Natural killer cell treated with Interleukin-12 subunit alpha and Interleukin-12 subunit beta and Interleukin-15 and Interleukin-18, amount 100 ng/mL, for 72 hours (primary cell): ENCODE measurements at regions not wholly inside any gene's neighbourhood (a gene's known extent, or its start where the extent isn't known, plus 50 kb on each side); places are given as distances from the start of the nearest gene placed in this dataset.

Source experiments
- ATAC-seq, 2 donors: fragments of 150-1000 bp; cut with Tn5 transposase in 1 of 2; sonication (Bioruptor Pico), chemical (Tn5 transposase) in 1 of 2; 2 replicates each; pipeline ENCODE4 v1.10.0; 2021
- DNase-seq: peaks from one replicate; pipeline ENCODE4 v3.0.0; 2022; ENCODE audit warnings: low spot score
- H3K27ac Mint-ChIP-seq, 2 donors: 1 replicate in 1 of 2; 2 replicates in 1 of 2; pipeline ENCODE4 v1.8.0; 2022; ENCODE audit warnings: mixed read lengths in 2 of 2, mild to moderate bottlenecking in 1 of 2, moderate library complexity in 1 of 2
- H3K27me3 Mint-ChIP-seq, 2 donors: 1 replicate in 1 of 2; 2 replicates in 1 of 2; pipeline ENCODE4 v1.8.0; 2022; ENCODE audit warnings: mixed read lengths in 2 of 2
- H3K36me3 Mint-ChIP-seq: one replicate; pipeline ENCODE4 v1.8.0; 2022; ENCODE audit warnings: mixed read lengths
- H3K4me1 Mint-ChIP-seq, 2 donors: 1 replicate in 1 of 2; 2 replicates in 1 of 2; pipeline ENCODE4 v1.8.0; 2022; ENCODE audit warnings: low read depth in 2 of 2, mixed read lengths in 2 of 2, mild to moderate bottlenecking in 1 of 2
- H3K4me3 Mint-ChIP-seq: one replicate; pipeline ENCODE4 v1.8.0; 2022; ENCODE audit warnings: mixed read lengths
- H3K9me3 Mint-ChIP-seq: 2 replicates; pipeline ENCODE4 v1.8.0; 2022; ENCODE audit warnings: mixed read lengths

DNA sequence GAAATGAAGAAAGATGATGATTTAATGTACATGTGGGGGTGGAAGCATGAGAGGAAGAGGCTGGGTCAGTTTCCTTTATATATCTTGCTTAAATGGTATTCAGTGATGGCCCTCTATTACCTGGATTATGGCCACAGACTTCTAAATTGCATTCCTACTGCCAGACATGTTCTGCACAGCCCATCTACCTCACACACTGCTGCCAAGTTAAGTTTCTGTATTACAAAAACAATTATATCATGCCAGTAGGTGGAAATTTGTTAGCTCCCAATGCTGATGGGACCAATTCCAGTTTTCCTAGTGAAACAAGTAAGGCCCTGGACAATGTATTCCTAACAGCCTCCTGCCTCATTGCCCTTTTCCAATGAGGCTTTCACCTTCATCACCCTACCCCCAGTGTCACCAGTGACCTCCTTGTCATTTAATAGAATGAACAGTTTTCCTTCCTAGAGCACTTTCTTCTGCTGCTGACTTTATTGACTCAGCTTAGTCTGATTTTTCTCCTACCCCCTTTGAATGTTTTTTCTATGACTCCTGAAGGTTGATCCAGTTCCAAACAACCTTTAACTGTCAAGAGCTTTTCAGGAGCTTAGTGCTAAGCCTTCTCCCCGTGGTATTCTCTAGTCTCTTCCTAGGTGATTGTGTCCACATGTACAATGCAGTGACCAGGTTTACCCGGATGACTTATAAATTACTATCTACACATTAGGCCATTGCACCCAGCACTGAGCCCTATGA is 316.6 kb upstream of the ANKRD30A start:
- no peaks in the 10 kb centered on the region for H3K36me3 Mint-ChIP-seq
- H3K27ac Mint-ChIP-seq: no peak overlapping the region
- H3K27me3 Mint-ChIP-seq: no peaks in the 10 kb centered on the region

DNA sequence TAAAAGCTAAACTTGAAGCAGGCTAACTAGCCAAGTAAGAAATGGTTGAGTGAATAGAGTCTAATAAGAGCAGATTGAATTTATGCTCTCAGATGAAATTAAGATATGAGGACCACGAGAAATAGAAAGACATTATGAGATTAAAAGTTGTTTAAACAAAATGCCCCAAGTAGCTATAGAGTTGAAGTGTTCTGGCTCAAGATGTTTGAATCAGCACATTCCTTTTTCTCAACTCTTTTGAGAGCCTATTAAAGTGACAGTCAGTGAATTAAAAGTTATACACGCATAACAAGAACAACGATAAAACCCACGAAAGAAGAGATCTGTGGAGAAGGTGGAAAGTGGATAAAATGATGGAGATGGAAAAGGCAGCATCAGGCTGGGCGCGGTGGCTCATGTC is 322.2 kb upstream of the ANKRD30A start:
- no peaks in the 10 kb centered on the region for H3K4me1 Mint-ChIP-seq
- H3K4me3 Mint-ChIP-seq: no peak overlapping the region
- peaks cover 8% of the 10 kb centered on the region for H3K9me3 Mint-ChIP-seq
- no peak for DNase-seq
- H3K27me3 Mint-ChIP-seq: no peaks in the 10 kb centered on the region
- no peak for ATAC-seq
- no peak overlapping the region for H3K27ac Mint-ChIP-seq
- H3K36me3 Mint-ChIP-seq: no peaks in the 10 kb centered on the region

More for the DNA sequence above, 316.6 kb upstream of the ANKRD30A start:
- no peak overlapping the region for H3K4me3 Mint-ChIP-seq
- no peaks in the 10 kb centered on the region for H3K4me1 Mint-ChIP-seq
- peaks cover 7% of the 10 kb centered on the region for H3K9me3 Mint-ChIP-seq
- DNase-seq (no peak), ATAC-seq (no peak)

- H3K36me3 Mint-ChIP-seq: no peaks in the 10 kb centered on the region
- no peak for ATAC-seq
- no peaks in the 10 kb centered on the region for H3K4me1 Mint-ChIP-seq
- DNase-seq: no peak
- no peak overlapping the region for H3K27ac Mint-ChIP-seq
- H3K9me3 Mint-ChIP-seq: peaks cover 8% of the 10 kb centered on the region
- H3K27me3 Mint-ChIP-seq: no peaks in the 10 kb centered on the region
- H3K4me3 Mint-ChIP-seq: no peak overlapping the region
Measured at GRCh38 chr10:36802490-36803153, 322.8 kb upstream of the ANKRD30A start.

DNA sequence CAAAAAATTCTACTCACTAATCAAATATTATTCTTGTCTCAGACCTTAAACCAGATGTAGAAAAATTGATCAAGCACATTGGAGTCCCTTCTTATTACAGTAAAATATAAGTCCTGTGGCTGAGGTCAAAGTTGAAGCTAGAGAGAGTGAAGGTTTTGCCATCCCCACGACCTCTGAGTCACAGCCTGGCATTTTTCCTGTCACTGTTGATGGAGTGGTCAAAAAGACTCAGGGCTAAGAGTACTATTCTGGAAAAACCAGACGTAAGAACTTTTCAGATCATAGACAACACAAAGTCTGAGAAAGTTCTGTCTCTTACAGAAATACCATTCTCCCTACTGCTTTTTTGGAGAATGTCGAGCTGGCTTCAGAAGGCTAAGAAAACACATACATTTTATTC is 323.7 kb upstream of the ANKRD30A start:
- no peak for DNase-seq
- Mint-ChIP-seq H3K9me3 (peaks cover 8% of the 10 kb centered on the region), H3K4me3 (no peak overlapping the region), H3K4me1 (no peaks in the 10 kb centered on the region), H3K27me3 (no peaks in the 10 kb centered on the region), H3K36me3 (no peaks in the 10 kb centered on the region), H3K27ac (no peak overlapping the region)
- ATAC-seq: no peak

- no peak for ATAC-seq
- no peak overlapping the region for H3K27ac Mint-ChIP-seq
Measured at GRCh38 chr10:36794981-36795380, 330.4 kb upstream of the ANKRD30A start.

GRCh38 chr10:36789974-36790373 is 335.4 kb upstream of the ANKRD30A start:
- no peak overlapping the region for H3K4me3 Mint-ChIP-seq
- H3K27ac Mint-ChIP-seq: no peak overlapping the region
- ATAC-seq (no peak), DNase-seq (no peak)
- H3K9me3 Mint-ChIP-seq: peaks cover 3% of the 10 kb centered on the region
- no peaks in the 10 kb centered on the region for H3K27me3 Mint-ChIP-seq
- H3K36me3 Mint-ChIP-seq: no peaks in the 10 kb centered on the region
- H3K4me1 Mint-ChIP-seq: no peaks in the 10 kb centered on the region

More at GRCh38 chr10:36794981-36795380, 330.4 kb upstream of the ANKRD30A start:
- no peaks in the 10 kb centered on the region for H3K36me3 Mint-ChIP-seq
- H3K27me3 Mint-ChIP-seq: no peaks in the 10 kb centered on the region
- H3K4me3 Mint-ChIP-seq: no peak overlapping the region
- H3K4me1 Mint-ChIP-seq: no peaks in the 10 kb centered on the region
- H3K9me3 Mint-ChIP-seq: peaks cover 7% of the 10 kb centered on the region
- no peak for DNase-seq

GRCh38 chr10:36788152-36788551 is 337.2 kb upstream of the ANKRD30A start:
- no peak for ATAC-seq
- Mint-ChIP-seq H3K4me1 (no peaks in the 10 kb centered on the region), H3K9me3 (no peaks in the 10 kb centered on the region), H3K27me3 (no peaks in the 10 kb centered on the region), H3K27ac (no peak overlapping the region), H3K4me3 (no peak overlapping the region), H3K36me3 (no peaks in the 10 kb centered on the region)
- no peak for DNase-seq

DNA sequence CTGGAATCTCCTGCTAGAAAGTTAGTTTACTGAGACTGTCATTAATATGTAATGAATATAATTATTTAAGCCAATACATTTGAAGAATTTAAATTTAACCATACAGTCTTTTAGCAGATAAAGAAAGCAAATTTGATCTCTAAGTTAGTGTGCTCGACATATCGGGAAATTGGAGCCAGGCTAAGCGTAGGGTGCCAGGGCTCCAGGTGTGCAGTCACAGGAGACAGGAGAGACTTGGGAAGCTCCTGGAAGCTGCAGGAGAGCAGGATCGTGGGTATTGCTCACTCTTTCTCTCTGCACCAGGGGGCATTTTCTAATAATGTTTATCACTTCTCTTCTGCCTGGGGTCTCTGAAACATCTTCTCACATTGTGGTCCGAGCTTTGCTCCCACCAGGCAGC is 342.0 kb upstream of the ANKRD30A start:
- H3K4me1 Mint-ChIP-seq: no peaks in the 10 kb centered on the region
- H3K27ac Mint-ChIP-seq: no peak overlapping the region
- H3K9me3 Mint-ChIP-seq: no peaks in the 10 kb centered on the region
- H3K36me3 Mint-ChIP-seq: no peaks in the 10 kb centered on the region
- no peak for ATAC-seq
- H3K4me3 Mint-ChIP-seq: no peak overlapping the region
- no peaks in the 10 kb centered on the region for H3K27me3 Mint-ChIP-seq
- DNase-seq: no peak

GRCh38 chr10:36781570-36781969 is 343.8 kb upstream of the ANKRD30A start:
- no peak overlapping the region for H3K27ac Mint-ChIP-seq
- peaks cover 4% of the 10 kb centered on the region for H3K36me3 Mint-ChIP-seq
- H3K27me3 Mint-ChIP-seq: no peaks in the 10 kb centered on the region
- H3K9me3 Mint-ChIP-seq: no peaks in the 10 kb centered on the region
- no peak for ATAC-seq
- no peak for DNase-seq
- no peak overlapping the region for H3K4me3 Mint-ChIP-seq
- H3K4me1 Mint-ChIP-seq: no peaks in the 10 kb centered on the region

GRCh38 chr10:36780158-36780557 is 345.2 kb upstream of the ANKRD30A start:
- Mint-ChIP-seq H3K36me3 (peaks cover 4% of the 10 kb centered on the region), H3K4me3 (no peak overlapping the region), H3K4me1 (no peaks in the 10 kb centered on the region), H3K27ac (no peak overlapping the region), H3K27me3 (no peaks in the 10 kb centered on the region), H3K9me3 (no peaks in the 10 kb centered on the region)
- no peak for ATAC-seq
- DNase-seq: no peak

GRCh38 chr10:36779238-36779846 is 346.1 kb upstream of the ANKRD30A start:
- ATAC-seq (no peak), DNase-seq (no peak)
- Mint-ChIP-seq H3K4me3 (no peak overlapping the region), H3K4me1 (no peaks in the 10 kb centered on the region), H3K27me3 (peaks cover 0 to 3% of the 10 kb centered on the region in 2 donors), H3K9me3 (no peaks in the 10 kb centered on the region), H3K27ac (no peak overlapping the region), H3K36me3 (peaks cover 4% of the 10 kb centered on the region)

GRCh38 chr10:36778651-36779050 is 346.7 kb upstream of the ANKRD30A start:
- Mint-ChIP-seq H3K4me3 (no peak overlapping the region), H3K36me3 (peaks cover 4% of the 10 kb centered on the region), H3K9me3 (no peaks in the 10 kb centered on the region), H3K27ac (no peak overlapping the region), H3K4me1 (no peaks in the 10 kb centered on the region), H3K27me3 (peaks cover 0 to 3% of the 10 kb centered on the region in 2 donors)
- ATAC-seq (no peak), DNase-seq (no peak)

- Mint-ChIP-seq H3K9me3 (peaks cover 3% of the 10 kb centered on the region), H3K4me1 (no peaks in the 10 kb centered on the region), H3K27ac (no peak overlapping the region), H3K36me3 (peaks cover 4% of the 10 kb centered on the region), H3K27me3 (peaks cover 0 to 3% of the 10 kb centered on the region in 2 donors), H3K4me3 (no peak overlapping the region)
- ATAC-seq: no peak
- no peak for DNase-seq
Measured at GRCh38 chr10:36773652-36774051, 351.7 kb upstream of the ANKRD30A start.

DNA sequence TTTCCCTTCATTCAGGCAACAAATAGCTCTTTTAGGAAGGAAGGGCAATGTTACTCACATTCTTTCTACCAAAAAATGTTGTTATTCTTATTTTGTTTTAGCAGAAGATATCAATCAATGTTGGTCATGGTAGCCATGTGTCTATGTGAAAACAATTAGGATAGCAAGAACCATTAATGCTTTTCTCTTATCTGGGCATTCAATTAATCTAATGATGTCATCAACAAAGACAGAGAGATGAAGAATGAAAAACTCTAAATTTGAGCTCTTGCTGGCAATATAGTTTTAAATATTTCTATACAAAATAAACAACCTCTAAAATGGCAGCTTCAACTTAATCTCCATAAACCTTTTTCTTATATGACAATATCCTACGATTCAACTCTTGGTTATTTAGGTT is 353.7 kb upstream of the ANKRD30A start:
- Mint-ChIP-seq H3K9me3 (peaks cover 3% of the 10 kb centered on the region), H3K4me3 (no peak overlapping the region), H3K36me3 (no peaks in the 10 kb centered on the region), H3K27ac (no peak overlapping the region), H3K27me3 (peaks cover 0 to 3% of the 10 kb centered on the region in 2 donors), H3K4me1 (no peaks in the 10 kb centered on the region)
- no peak for ATAC-seq
- DNase-seq: no peak
